Gastrocnemius medialis (tissue), 4 donors: ENCODE measurements at regions not wholly inside any gene's neighbourhood (a gene's known extent, or its start where the extent isn't known, plus 50 kb on each side); places are given as distances from the start of the nearest gene placed in this dataset.

Experiments
- CTCF ChIP-seq, 5 experiments: fragments of 450-650 bp in 3 of 5; fragments of 200-600 bp in 2 of 5; sonication (generic) in 2 of 5; IDR thresholded peaks in 4 of 5; conservative IDR thresholded peaks in 1 of 5; 1 replicate in 4 of 5; 2 replicates in 1 of 5; pipeline ENCODE4 v1.5.1; 2016 to 2019; ENCODE audit warnings: antibody characterized with exemption in 5 of 5, mild to moderate bottlenecking in 3 of 5, moderate library complexity in 3 of 5
- POLR2A ChIP-seq, 2 donors: fragments of 450-650 bp; IDR thresholded peaks; one replicate each; pipeline ENCODE4 v1.6.1; 2017; ENCODE audit warnings: antibody characterized with exemption in 2 of 2, mild to moderate bottlenecking in 2 of 2, moderate library complexity in 2 of 2

GRCh38 chr22:47627556-47628253, 865.3 kb downstream of the TBC1D22A start:
- no peak for TF ChIP-seq CTCF (IDR thresholded peaks at IDR 0.05 in 4 of 5, conservative IDR thresholded peaks at IDR 0.05 in 1 of 5)
- no peak for TF ChIP-seq POLR2A (IDR thresholded peaks at IDR 0.05)
